ENCODE measurements at regions not wholly inside any gene's neighbourhood (a gene's known extent, or its start where the extent isn't known, plus 50 kb on each side); places are given as distances from the start of the nearest gene placed in this dataset.
"Not testable (repeated sequence)": the region's sequence is repeated elsewhere in the genome, so short reads cannot be mapped to it uniquely, and the experiment has no call there.

GRCh38 chr2:89280536-89280935 lies 589.1 kb downstream of the RPIA start:
- H3K4me3 ChIP-seq; intact Hi-C loops (cut with DNase I); DNase-seq (ENCODE audit: extremely low spot score); H3K9me3 ChIP-seq; H3K4me1 ChIP-seq; H3K27ac ChIP-seq (replicated peaks in 1 of 4); H3K36me3 ChIP-seq; H3K27me3 ChIP-seq: not testable (repeated sequence)
- WGBS = no CpG with 5 or more reads among the region's 3 CpGs

- H3K4me3 ChIP-seq; H3K27me3 ChIP-seq; H3K9me3 ChIP-seq; H3K4me1 ChIP-seq; DNase-seq (ENCODE audit: extremely low spot score); H3K36me3 ChIP-seq; intact Hi-C loops (cut with DNase I); H3K27ac ChIP-seq (replicated peaks in 1 of 4): not testable (repeated sequence)
- WGBS = no CpG with 5 or more reads among the region's 8 CpGs
Measured at GRCh38 chr2:89286448-89287080, 595.1 kb downstream of the RPIA start.

GRCh38 chr2:89287084-89287483 lies 595.6 kb downstream of the RPIA start:
- DNase-seq (ENCODE audit: extremely low spot score); intact Hi-C loops (cut with DNase I); H3K27me3 ChIP-seq; H3K36me3 ChIP-seq; H3K4me1 ChIP-seq; H3K27ac ChIP-seq (replicated peaks in 1 of 4); H3K9me3 ChIP-seq; H3K4me3 ChIP-seq: not testable (repeated sequence)
- no CpG with 5 or more reads among the region's 4 CpGs for WGBS

GRCh38 chr2:89291717-89292298 lies 600.3 kb downstream of the RPIA start:
- WGBS = no CpG with 5 or more reads among the region's 7 CpGs
- intact Hi-C loops (cut with DNase I) = not testable (repeated sequence)

GRCh38 chr2:89293399-89293798 lies 601.9 kb downstream of the RPIA start:
- H3K27me3 ChIP-seq; H3K27ac ChIP-seq (replicated peaks in 1 of 4); H3K4me1 ChIP-seq; H3K4me3 ChIP-seq; H3K9me3 ChIP-seq; H3K36me3 ChIP-seq; DNase-seq (ENCODE audit: extremely low spot score); intact Hi-C loops (cut with DNase I): not testable (repeated sequence)
- WGBS = no CpG with 5 or more reads among the region's 4 CpGs

More at GRCh38 chr2:89291717-89292298, 600.3 kb downstream of the RPIA start:
- not testable (repeated sequence) for H3K9me3 ChIP-seq; H3K27me3 ChIP-seq; H3K27ac ChIP-seq (replicated peaks in 1 of 4); H3K4me1 ChIP-seq; DNase-seq (ENCODE audit: extremely low spot score); H3K4me3 ChIP-seq; H3K36me3 ChIP-seq

- H3K4me1 ChIP-seq; H3K4me3 ChIP-seq; H3K36me3 ChIP-seq; H3K27me3 ChIP-seq; intact Hi-C loops (cut with DNase I); DNase-seq (ENCODE audit: extremely low spot score); H3K27ac ChIP-seq (replicated peaks in 1 of 4); H3K9me3 ChIP-seq: not testable (repeated sequence)
- WGBS = no CpG with 5 or more reads among the region's 1 CpG
Measured at GRCh38 chr2:89294335-89294734, 602.9 kb downstream of the RPIA start.

GRCh38 chr2:89296820-89297398 lies 605.4 kb downstream of the RPIA start:
- intact Hi-C loops (cut with DNase I) = not testable (repeated sequence)

GRCh38 chr2:89299196-89299595 lies 607.7 kb downstream of the RPIA start:
- H3K27ac ChIP-seq (replicated peaks in 1 of 4); intact Hi-C loops (cut with DNase I): not testable (repeated sequence)

More at GRCh38 chr2:89296820-89297398, 605.4 kb downstream of the RPIA start:
- not testable (repeated sequence) for H3K4me3 ChIP-seq; DNase-seq (ENCODE audit: extremely low spot score); H3K36me3 ChIP-seq; H3K4me1 ChIP-seq; H3K27ac ChIP-seq (replicated peaks in 1 of 4); H3K27me3 ChIP-seq; H3K9me3 ChIP-seq
- no CpG with 5 or more reads among the region's 7 CpGs for WGBS

GRCh38 chr2:89305623-89306022 lies 614.1 kb downstream of the RPIA start:
- no CpG with 5 or more reads among the region's 2 CpGs for WGBS
- H3K9me3 ChIP-seq; H3K27me3 ChIP-seq; intact Hi-C loops (cut with DNase I); H3K36me3 ChIP-seq; DNase-seq (ENCODE audit: extremely low spot score); H3K27ac ChIP-seq (replicated peaks in 1 of 4); H3K4me1 ChIP-seq; H3K4me3 ChIP-seq: not testable (repeated sequence)

More at GRCh38 chr2:89299196-89299595, 607.7 kb downstream of the RPIA start:
- H3K36me3 ChIP-seq; H3K4me3 ChIP-seq; H3K27me3 ChIP-seq; H3K4me1 ChIP-seq; DNase-seq (ENCODE audit: extremely low spot score); H3K9me3 ChIP-seq: not testable (repeated sequence)

GRCh38 chr2:89306869-89307637 lies 615.6 kb downstream of the RPIA start:
- H3K4me3 ChIP-seq; H3K27ac ChIP-seq (replicated peaks in 1 of 4); H3K9me3 ChIP-seq; H3K27me3 ChIP-seq; H3K36me3 ChIP-seq; intact Hi-C loops (cut with DNase I); DNase-seq (ENCODE audit: extremely low spot score); H3K4me1 ChIP-seq: not testable (repeated sequence)
- WGBS = 84% methylated on average over 3 of the region's 8 CpGs

- H3K9me3 ChIP-seq; intact Hi-C loops (cut with DNase I); H3K27ac ChIP-seq (replicated peaks in 1 of 4); H3K36me3 ChIP-seq; H3K27me3 ChIP-seq; H3K4me3 ChIP-seq; DNase-seq (ENCODE audit: extremely low spot score); H3K4me1 ChIP-seq: not testable (repeated sequence)
- no CpG with 5 or more reads among the region's 6 CpGs for WGBS
Measured at GRCh38 chr2:89318990-89319389, 627.5 kb downstream of the RPIA start.

GRCh38 chr2:89325894-89326293 lies 634.4 kb downstream of the RPIA start:
- H3K4me1 ChIP-seq; H3K27ac ChIP-seq (replicated peaks in 1 of 4); H3K4me3 ChIP-seq; H3K36me3 ChIP-seq; DNase-seq (ENCODE audit: extremely low spot score); intact Hi-C loops (cut with DNase I); H3K9me3 ChIP-seq; H3K27me3 ChIP-seq: not testable (repeated sequence)
- 45% methylated on average over 4 of the region's 7 CpGs for WGBS
